Activated CD4-positive, alpha-beta T cell treated with anti-CD3 and anti-CD28 coated beads, Interleukin-2, amount 10 ng/mL, durations not matched to agents 24 days and 14 days (primary cell): ENCODE measurements at regions not wholly inside any gene's neighbourhood (a gene's known extent, or its start where the extent isn't known, plus 50 kb on each side); places are given as distances from the start of the nearest gene placed in this dataset.

Source experiments
- DNase-seq: peaks from one replicate; pipeline ENCODE4 v3.0.0; 2022
- H3K27ac Mint-ChIP-seq: one replicate; pipeline ENCODE4 v1.8.0; 2022; ENCODE audit warnings: mild to moderate bottlenecking, mixed read lengths
- H3K27me3 Mint-ChIP-seq: one replicate; pipeline ENCODE4 v1.8.0; 2022; ENCODE audit warnings: mixed read lengths
- H3K36me3 Mint-ChIP-seq: one replicate; pipeline ENCODE4 v1.8.0; 2022; ENCODE audit warnings: low read depth, mild to moderate bottlenecking, mixed read lengths
- H3K4me1 Mint-ChIP-seq: one replicate; pipeline ENCODE4 v1.8.0; 2021; ENCODE audit warnings: mixed read lengths
- H3K4me3 Mint-ChIP-seq: one replicate; pipeline ENCODE4 v1.8.0; 2022; ENCODE audit warnings: mild to moderate bottlenecking, moderate library complexity, mixed read lengths
- H3K9me3 Mint-ChIP-seq: one replicate; pipeline ENCODE4 v1.8.0; 2021; ENCODE audit warnings: mixed read lengths
- intact Hi-C: fragments of 100-400 bp; cut with micrococcal nuclease; formaldehyde crosslinking; loops from one replicate; pipeline ENCODE4 v1.15.1; 2023

- Mint-ChIP-seq H3K4me3 (no peak overlapping the region), H3K36me3 (no peaks in the 10 kb centered on the region), H3K9me3 (no peaks in the 10 kb centered on the region), H3K27me3 (peaks cover 42% of the 10 kb centered on the region), H3K27ac (no peak overlapping the region), H3K4me1 (peaks cover 23% of the 10 kb centered on the region)
- no peak for DNase-seq
- intact Hi-C loops = loop anchor here (10.0 kb wide), 1 partner anchor 529 kb away; no protein-coding TSS in a partner anchor
Measured at GRCh38 chr15:70253461-70254156, 155.9 kb upstream of the TLE3 start.

- Mint-ChIP-seq H3K9me3 (no peaks in the 10 kb centered on the region), H3K4me3 (no peak overlapping the region), H3K27me3 (peaks cover 45% of the 10 kb centered on the region), H3K4me1 (peaks cover 21% of the 10 kb centered on the region), H3K27ac (no peak overlapping the region), H3K36me3 (no peaks in the 10 kb centered on the region)
- intact Hi-C loops = loop anchor here (10.0 kb wide), 1 partner anchor 528 kb away; no protein-coding TSS in a partner anchor
- DNase-seq = no peak
Measured at GRCh38 chr15:70252951-70253320, 155.2 kb upstream of the TLE3 start.

GRCh38 chr15:70252056-70252950 lies 154.6 kb upstream of the TLE3 start:
- H3K9me3 Mint-ChIP-seq = no peaks in the 10 kb centered on the region
- H3K27ac Mint-ChIP-seq = no peak overlapping the region
- H3K36me3 Mint-ChIP-seq = no peaks in the 10 kb centered on the region
- no peak for DNase-seq
- H3K4me3 Mint-ChIP-seq = no peak overlapping the region
- intact Hi-C loops = loop anchor here (10.0 kb wide), 1 partner anchor 528 kb away; no protein-coding TSS in a partner anchor
- peaks cover 43% of the 10 kb centered on the region for H3K27me3 Mint-ChIP-seq
- peaks cover 19% of the 10 kb centered on the region for H3K4me1 Mint-ChIP-seq

GRCh38 chr15:70251246-70251990 lies 153.7 kb upstream of the TLE3 start:
- Mint-ChIP-seq H3K4me3 (no peak overlapping the region), H3K36me3 (no peaks in the 10 kb centered on the region), H3K27me3 (peaks cover 39% of the 10 kb centered on the region), H3K4me1 (peaks cover 17% of the 10 kb centered on the region), H3K9me3 (no peaks in the 10 kb centered on the region), H3K27ac (no peak overlapping the region)
- DNase-seq = no peak
- intact Hi-C loops = loop anchor here (10.0 kb wide), 1 partner anchor 527 kb away; no protein-coding TSS in a partner anchor

GRCh38 chr15:70250208-70251201 lies 152.8 kb upstream of the TLE3 start:
- Mint-ChIP-seq H3K4me1 (peaks cover 19% of the 10 kb centered on the region), H3K9me3 (no peaks in the 10 kb centered on the region), H3K36me3 (no peaks in the 10 kb centered on the region), H3K27ac (no peak overlapping the region), H3K27me3 (peaks cover 30% of the 10 kb centered on the region), H3K4me3 (no peak overlapping the region)
- intact Hi-C loops = loop anchor here (10.0 kb wide), 1 partner anchor 526 kb away; no protein-coding TSS in a partner anchor
- DNase-seq = no peak

- no peaks in the 10 kb centered on the region for H3K9me3 Mint-ChIP-seq
- H3K4me1 Mint-ChIP-seq = peaks cover 19% of the 10 kb centered on the region
- intact Hi-C loops = loop anchor here (10.0 kb wide), 1 partner anchor 525 kb away; no protein-coding TSS in a partner anchor
- no peak for DNase-seq
- no peaks in the 10 kb centered on the region for H3K36me3 Mint-ChIP-seq
- no peak overlapping the region for H3K4me3 Mint-ChIP-seq
- no peak overlapping the region for H3K27ac Mint-ChIP-seq
- peaks cover 24% of the 10 kb centered on the region for H3K27me3 Mint-ChIP-seq
Measured at GRCh38 chr15:70249616-70250015, 151.9 kb upstream of the TLE3 start.

GRCh38 chr15:70248116-70249025 lies 150.7 kb upstream of the TLE3 start:
- H3K4me3 Mint-ChIP-seq = no peak overlapping the region
- H3K4me1 Mint-ChIP-seq = peaks cover 21% of the 10 kb centered on the region
- H3K27me3 Mint-ChIP-seq = peaks cover 16% of the 10 kb centered on the region
- no peak overlapping the region for H3K27ac Mint-ChIP-seq
- no peaks in the 10 kb centered on the region for H3K9me3 Mint-ChIP-seq
- DNase-seq = no peak
- intact Hi-C loops = no loop called here
- no peaks in the 10 kb centered on the region for H3K36me3 Mint-ChIP-seq

- Mint-ChIP-seq H3K36me3 (no peaks in the 10 kb centered on the region), H3K27ac (no peak overlapping the region), H3K9me3 (no peaks in the 10 kb centered on the region), H3K4me3 (no peak overlapping the region), H3K4me1 (peaks cover 31% of the 10 kb centered on the region), H3K27me3 (peaks cover 11% of the 10 kb centered on the region)
- intact Hi-C loops = no loop called here
- DNase-seq = no peak
Measured at GRCh38 chr15:70247281-70247680, 149.6 kb upstream of the TLE3 start.

- no peaks in the 10 kb centered on the region for H3K9me3 Mint-ChIP-seq
- intact Hi-C loops = no loop called here
- no peak for DNase-seq
- H3K27ac Mint-ChIP-seq = no peak overlapping the region
- peaks cover 33% of the 10 kb centered on the region for H3K4me1 Mint-ChIP-seq
- peaks cover 11% of the 10 kb centered on the region for H3K27me3 Mint-ChIP-seq
- H3K36me3 Mint-ChIP-seq = no peaks in the 10 kb centered on the region
- H3K4me3 Mint-ChIP-seq = no peak overlapping the region
Measured at GRCh38 chr15:70246623-70247220, 149.0 kb upstream of the TLE3 start.

- no peak overlapping the region for H3K27ac Mint-ChIP-seq
- intact Hi-C loops = no loop called here
- no peak for DNase-seq
- peaks cover 35% of the 10 kb centered on the region for H3K4me1 Mint-ChIP-seq
- no peaks in the 10 kb centered on the region for H3K36me3 Mint-ChIP-seq
- no peak overlapping the region for H3K4me3 Mint-ChIP-seq
- H3K9me3 Mint-ChIP-seq = no peaks in the 10 kb centered on the region
- peaks cover 15% of the 10 kb centered on the region for H3K27me3 Mint-ChIP-seq
Measured at GRCh38 chr15:70245932-70246622, 148.4 kb upstream of the TLE3 start.

GRCh38 chr15:70244978-70245542 lies 147.3 kb upstream of the TLE3 start:
- H3K27me3 Mint-ChIP-seq = peaks cover 18% of the 10 kb centered on the region
- no peaks in the 10 kb centered on the region for H3K36me3 Mint-ChIP-seq
- no peaks in the 10 kb centered on the region for H3K9me3 Mint-ChIP-seq
- DNase-seq = no peak
- intact Hi-C loops = no loop called here
- H3K4me1 Mint-ChIP-seq = peaks cover 41% of the 10 kb centered on the region
- H3K27ac Mint-ChIP-seq = no peak overlapping the region
- no peak overlapping the region for H3K4me3 Mint-ChIP-seq
